HG02840 (cell line): ENCODE measurements at regions not wholly inside any gene's neighbourhood (a gene's known extent, or its start where the extent isn't known, plus 50 kb on each side); places are given as distances from the start of the nearest gene placed in this dataset.

Experiments
- ATAC-seq: cut with Tn5 transposase; IDR thresholded peaks from one replicate; pipeline ENCODE4 v1.9.1; 2021; ENCODE audit warnings: mild to moderate bottlenecking, moderate library complexity, moderate number of reproducible peaks; ENCODE audit not compliant: unreplicated experiment, low FRiP score

DNA sequence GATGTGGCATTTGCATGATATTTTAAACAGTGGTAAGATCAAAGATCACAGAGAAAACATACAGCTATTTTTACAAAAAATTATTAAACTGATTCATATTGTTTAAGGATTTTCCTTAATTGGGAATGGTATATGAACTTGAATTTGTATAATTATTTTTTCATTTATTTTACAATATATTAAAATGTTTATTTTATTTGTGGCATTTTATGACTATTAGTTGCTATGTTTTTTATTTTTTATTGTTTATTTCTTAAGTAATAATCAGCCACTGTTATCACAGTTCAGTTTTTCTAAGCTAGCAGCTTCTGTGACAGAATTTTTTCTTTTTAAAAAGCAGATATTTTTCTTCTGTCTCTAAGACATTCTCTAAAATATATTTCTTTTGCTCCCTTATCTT, 387.0 kb upstream of the KHDRBS2 start:
- no peak for ATAC-seq

DNA sequence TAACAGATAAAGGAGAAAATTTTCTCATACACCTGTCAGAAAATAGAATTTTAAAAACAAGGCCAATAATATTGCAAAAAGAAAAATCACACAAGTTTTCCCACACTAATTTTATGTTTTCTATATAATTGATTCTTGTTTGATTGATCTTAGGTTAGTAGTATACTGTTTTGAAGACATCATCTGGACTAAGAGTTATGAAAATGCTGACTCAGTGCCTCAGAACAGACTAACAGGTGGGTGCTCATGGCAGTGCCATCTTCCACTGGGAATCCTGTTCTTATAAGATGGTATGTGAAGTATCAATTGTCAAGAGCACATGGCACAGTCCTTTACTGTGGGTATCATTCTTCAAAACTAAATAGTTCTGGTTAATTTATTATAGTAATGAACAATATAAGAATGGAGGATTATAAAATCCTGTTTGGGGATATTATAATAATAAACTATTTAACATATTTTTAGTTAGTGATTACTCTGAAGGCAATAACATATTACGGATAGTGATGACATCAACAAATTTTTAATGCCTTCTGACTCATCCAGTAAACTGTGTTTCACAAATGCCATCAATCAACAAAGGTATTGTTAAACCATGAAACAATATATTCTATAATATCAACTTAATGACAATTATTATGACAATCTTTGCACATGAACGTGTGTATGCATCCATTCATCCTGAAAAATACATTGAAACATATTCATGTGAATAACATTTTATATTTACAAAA, 384.6 kb upstream of the KHDRBS2 start:
- ATAC-seq: no peak

DNA sequence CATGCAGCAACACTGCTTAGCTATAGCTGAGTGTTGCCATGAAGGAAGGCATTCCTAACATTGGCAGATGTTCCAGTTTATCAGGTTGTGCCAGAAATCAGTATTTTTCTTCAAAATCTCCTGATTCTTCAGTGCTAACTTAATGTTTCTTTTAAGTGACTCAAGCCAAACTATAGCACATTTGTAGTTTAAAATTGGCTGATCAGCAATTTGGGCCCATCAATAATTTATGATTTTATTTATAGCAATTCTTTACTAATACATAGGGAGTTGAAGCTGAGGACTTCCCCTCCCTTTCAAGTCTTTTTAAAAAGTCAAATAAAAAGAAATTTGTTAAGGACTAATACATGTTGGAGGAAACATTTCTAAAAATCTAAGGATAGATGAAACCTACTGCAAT, 383.8 kb upstream of the KHDRBS2 start:
- no peak for ATAC-seq

GRCh38 chr6:62652692-62653328, 366.8 kb upstream of the KHDRBS2 start:
- no peak for ATAC-seq

DNA sequence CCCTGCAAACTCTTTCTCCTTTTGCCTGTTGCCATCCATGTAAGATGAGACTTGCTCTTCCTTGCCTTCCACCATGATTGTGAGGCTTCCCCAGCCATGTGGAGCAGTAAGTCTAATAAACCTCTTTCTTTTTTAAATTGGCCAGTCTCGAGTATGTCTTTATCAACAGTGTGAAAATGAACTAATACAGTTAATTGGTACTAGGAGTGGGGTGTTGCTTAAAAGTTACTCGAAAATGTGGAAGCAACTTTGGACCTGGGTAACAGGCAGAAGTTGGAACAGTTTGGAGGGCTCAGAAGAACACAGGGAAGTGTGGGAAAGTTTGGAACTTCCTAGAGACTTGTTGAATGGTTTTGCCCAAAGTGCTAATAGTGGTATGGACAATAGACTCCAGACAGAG, 359.2 kb upstream of the KHDRBS2 start:
- ATAC-seq: no peak

- no peak for ATAC-seq
These were observed 354.7 kb upstream of the KHDRBS2 start for GRCh38 chr6:62640749-62641148.

- no peak for ATAC-seq
These were observed 340.6 kb upstream of the KHDRBS2 start for GRCh38 chr6:62626661-62627060.

DNA sequence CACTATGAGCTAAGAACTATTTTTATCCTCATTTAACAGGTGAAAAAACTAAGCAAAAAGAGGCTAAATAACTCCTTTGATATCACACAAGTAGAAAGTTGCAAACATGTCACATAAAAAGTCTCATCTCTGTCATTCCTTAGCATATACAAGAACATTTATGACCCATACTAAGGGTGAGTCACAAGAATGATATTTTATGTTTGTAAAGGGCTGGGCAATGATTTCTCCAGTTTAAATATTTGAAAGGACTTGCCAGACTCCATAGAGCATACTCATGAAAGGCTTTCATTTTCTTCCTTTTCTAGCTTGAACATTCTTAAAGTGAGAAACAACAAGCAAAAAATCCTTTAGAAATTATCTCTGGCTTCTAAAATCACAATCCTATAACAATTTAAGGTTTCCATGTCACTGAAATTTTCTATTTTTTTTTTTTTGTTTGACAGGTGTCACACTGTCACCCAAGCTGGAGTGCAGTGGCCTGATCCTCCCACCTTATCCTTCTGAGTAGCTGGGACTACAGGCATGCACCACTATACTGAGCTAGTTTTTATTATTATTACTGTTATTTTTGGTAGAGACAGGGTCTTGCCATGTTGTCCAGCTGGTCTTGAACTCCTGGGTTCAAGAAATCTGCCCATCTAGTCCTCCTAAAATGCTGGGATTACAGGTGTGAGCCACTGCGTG, 338.0 kb upstream of the KHDRBS2 start:
- no peak for ATAC-seq

GRCh38 chr6:62615366-62616015, 329.5 kb upstream of the KHDRBS2 start:
- no peak for ATAC-seq

GRCh38 chr6:62614442-62614841, 328.4 kb upstream of the KHDRBS2 start:
- no peak for ATAC-seq

DNA sequence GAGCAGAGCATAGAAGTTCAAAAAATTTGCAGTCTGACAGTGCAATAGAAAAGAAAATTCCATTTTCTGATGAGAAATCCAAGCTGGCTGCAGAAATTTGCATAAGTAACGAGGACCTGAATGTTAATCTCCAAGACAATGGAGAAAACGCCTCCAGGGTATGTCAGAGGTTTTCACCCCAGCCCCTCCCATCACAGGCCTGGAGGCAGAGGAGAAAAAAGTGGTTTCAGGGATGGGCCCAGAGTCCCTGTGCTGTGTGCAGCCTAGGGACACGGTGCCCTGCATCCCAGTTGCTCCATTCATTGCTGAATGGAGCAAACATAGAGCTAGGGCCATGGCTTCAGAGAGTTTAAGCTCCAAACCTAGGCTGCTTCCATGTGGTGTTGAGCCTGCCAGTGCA, 327.9 kb upstream of the KHDRBS2 start:
- ATAC-seq: no peak

DNA sequence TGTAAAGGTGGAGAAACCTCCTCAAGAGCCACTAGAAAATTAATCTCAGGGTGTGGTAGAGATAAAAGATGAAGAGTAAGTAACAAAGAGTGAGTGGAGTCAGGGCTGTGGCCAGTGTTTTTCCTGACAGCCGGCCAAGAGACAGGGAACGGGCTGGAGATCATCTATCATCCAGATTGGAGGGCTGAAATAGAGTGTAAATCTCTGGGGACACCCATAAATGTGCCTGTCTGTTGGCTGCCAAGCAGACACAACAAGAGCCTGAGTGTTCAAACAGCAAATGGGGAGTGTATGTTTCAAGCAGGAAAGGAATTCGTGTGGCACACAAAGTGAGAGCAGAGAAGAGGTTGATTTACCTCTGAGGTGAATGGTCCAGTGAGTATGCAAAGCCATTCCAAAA, 326.4 kb upstream of the KHDRBS2 start:
- ATAC-seq: no peak

DNA sequence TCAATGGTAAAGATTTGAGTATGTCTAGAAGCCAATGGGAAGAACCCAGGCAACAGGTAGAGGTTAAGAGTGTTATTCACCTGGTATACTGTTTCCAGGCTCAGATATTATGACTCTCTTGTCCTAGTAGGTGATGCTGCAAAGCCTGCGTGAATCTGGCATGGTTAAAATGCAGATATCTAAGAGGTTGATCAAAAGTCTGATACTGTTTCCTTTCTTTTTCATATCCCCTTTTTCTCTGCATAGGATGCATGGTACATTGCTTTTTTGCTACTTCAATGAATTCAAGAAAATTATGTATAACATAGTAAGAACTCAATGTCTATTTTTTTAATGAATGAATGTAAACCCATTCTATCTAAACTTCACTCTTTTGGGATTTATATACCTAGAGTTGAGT, 284.3 kb upstream of the KHDRBS2 start:
- no peak for ATAC-seq

DNA sequence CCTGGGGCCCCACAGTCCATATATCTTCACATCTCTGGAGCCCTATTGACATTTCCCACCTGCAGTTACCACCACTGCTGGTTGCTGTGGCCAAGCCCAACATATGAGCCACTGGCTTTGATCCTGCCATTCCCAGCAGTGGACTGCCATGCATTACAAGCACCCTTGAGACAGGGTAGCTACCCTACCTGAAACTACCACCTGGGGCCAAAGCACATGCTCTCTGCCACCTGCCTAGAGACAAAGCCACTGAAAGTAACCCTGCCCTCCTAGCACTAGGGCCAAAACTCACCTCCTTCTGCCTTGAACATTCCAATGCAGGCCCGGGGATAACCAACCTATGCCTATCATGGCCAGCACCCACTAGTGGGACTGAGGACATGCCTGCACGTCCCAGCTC, 255.5 kb upstream of the KHDRBS2 start:
- no peak for ATAC-seq

GRCh38 chr6:62530985-62531384, 245.0 kb upstream of the KHDRBS2 start:
- ATAC-seq: no peak

DNA sequence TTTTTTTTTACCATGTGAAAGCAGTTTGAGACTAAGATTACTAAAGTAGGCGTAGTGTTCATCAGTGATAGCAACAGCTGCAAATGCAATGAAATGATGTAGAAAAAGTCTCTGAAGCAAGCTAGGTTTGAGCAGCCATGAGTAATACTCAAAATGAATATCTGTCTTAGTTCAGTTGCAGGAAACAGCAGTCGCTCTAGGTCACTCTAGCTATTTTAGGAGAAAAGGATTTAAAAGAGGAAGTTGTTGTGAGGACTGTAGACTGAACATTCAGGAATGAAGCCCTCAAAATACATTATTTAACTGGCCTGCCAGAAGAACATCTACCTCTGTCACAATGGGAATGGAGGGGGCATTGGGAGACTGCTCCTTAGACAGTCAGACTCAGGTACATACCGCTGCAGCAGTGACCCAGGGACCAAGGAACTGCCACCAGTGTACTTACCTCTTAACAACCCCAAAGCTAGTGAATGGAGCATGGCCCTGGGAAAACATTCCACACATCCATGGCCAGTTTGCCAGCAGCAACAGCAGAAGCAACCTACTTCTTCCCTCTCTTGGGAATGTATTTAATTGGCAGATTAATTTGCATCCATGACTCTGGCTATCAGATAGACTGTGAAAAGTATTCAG, 243.0 kb upstream of the KHDRBS2 start:
- ATAC-seq: no peak

DNA sequence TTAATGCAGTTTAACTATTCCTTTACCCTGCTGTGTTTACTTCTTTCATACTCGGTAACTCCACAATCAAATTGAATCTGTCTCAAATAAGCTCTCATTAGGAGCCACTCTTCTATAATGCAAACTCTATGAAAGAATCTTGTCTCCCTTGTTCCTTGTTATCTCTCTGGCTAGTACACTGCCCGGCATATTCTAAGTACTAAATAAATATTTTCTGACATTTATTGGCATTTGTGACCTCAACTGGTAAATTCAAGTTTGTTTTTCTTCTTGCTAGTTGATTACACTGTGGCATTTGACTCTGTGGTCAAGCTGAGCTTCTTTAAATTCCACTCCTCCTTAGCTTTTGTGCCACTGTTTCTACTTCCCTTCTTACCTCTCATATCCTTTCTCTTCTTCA, 237.6 kb upstream of the KHDRBS2 start:
- no peak for ATAC-seq

DNA sequence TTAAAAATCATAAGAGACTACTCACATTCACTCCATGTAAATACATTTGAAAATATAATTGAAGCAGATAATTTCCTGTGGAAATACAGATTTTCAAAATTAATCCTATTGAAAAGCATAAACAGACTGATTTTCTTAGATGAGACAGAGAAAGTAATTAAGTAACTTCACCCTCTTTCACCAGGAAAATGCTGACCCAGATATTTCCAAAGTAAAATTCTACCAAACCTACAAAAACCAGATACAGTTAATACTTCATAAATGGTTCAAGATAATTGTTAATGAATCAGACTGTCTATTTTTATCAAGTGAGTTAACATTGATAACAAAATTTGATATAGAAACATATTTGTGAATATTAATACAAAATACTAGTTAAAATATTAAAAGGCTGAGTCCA, 233.5 kb upstream of the KHDRBS2 start:
- ATAC-seq: no peak

DNA sequence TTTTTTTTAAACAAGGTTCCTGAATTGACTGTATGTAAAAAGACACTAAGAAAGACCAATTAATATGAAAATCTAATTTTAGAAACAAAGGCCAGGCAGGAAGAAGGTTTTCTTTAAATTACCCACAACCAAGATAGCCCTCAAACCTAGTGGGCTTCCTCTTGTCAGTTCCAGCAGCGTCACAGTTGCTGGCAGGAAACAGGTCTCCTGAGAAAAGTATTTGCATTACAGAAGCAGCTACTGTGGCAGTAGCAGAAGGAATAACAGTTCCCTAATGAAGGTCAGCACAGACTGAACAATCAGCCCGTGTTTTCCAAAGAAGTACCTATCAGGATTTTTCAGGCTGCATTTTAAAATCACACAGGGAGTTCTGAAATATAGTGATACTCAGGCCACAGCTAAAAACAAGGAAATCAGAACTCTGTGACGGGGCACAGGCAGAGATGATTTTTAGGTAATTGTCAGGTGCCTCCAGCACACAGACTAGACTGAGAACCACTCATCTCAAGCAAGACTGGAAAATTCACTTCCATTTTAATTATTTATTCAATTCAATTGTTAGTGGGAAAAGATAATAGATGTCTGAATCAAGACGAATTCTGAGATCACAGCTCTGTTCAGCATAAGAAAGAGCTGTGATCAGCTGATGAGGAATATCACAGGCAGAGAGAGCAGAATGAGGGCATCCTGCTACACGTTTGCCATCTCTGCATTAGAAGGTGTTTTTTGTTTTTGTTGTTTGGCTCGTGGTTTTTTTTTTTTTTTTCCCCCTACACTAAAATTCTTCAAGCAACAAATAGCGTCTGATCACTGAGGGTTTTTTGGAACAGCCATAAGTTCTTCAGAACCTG, 230.5 kb upstream of the KHDRBS2 start:
- ATAC-seq: no peak
